Gastroesophageal sphincter (tissue), 3 donors: ENCODE measurements at regions not wholly inside any gene's neighbourhood (a gene's known extent, or its start where the extent isn't known, plus 50 kb on each side); places are given as distances from the start of the nearest gene placed in this dataset.

Experiments
- EP300 ChIP-seq: sonication (generic); formaldehyde crosslinking; IDR thresholded peaks from one replicate; pipeline ENCODE4 v1.6.1; 2017; ENCODE audit warnings: antibody characterized with exemption, mild to moderate bottlenecking
- POLR2A ChIP-seq, 2 donors: fragments of 450-650 bp; IDR thresholded peaks; one replicate each; pipeline ENCODE4 v1.6.1; 2017; ENCODE audit warnings: antibody characterized with exemption in 2 of 2, mild to moderate bottlenecking in 2 of 2, moderate library complexity in 1 of 2
- POLR2AphosphoS5 ChIP-seq: sonication (generic); formaldehyde crosslinking; IDR thresholded peaks from one replicate; pipeline ENCODE4 v1.6.1; 2017; ENCODE audit warnings: antibody characterized with exemption
- TF ChIP-seq, protein P1 (sequence below), 4 experiments: fragments of 200-600 bp in 2 of 4; fragments of 450-650 bp in 2 of 4; sonication (generic) in 1 of 4; IDR thresholded peaks; one replicate each; pipeline ENCODE4 v1.5.1; 2017 to 2019; ENCODE audit warnings: antibody characterized with exemption in 4 of 4, mild to moderate bottlenecking in 2 of 4, moderate library complexity in 2 of 4

DNA sequence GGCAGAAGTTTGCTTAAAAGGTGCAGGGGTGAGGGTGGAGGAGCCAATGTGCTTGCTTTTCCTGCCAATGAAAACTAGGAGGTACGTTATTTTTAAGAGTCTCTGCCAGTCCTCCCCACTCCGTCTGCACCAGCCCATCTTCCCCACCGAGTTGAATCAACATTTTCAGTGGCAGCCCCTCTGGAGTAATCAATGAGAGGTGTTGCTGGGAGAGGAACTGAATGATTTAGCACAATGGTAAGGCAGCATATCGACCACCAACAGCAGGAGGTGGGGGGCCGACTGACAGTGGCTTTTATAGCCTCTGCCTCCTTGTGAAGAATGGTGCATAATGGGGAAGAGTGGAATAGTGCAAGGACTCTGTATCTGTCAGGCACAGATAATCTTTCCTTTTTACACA is 1465.0 kb upstream of the GOT2 start:
- TF ChIP-seq, protein P1, sequence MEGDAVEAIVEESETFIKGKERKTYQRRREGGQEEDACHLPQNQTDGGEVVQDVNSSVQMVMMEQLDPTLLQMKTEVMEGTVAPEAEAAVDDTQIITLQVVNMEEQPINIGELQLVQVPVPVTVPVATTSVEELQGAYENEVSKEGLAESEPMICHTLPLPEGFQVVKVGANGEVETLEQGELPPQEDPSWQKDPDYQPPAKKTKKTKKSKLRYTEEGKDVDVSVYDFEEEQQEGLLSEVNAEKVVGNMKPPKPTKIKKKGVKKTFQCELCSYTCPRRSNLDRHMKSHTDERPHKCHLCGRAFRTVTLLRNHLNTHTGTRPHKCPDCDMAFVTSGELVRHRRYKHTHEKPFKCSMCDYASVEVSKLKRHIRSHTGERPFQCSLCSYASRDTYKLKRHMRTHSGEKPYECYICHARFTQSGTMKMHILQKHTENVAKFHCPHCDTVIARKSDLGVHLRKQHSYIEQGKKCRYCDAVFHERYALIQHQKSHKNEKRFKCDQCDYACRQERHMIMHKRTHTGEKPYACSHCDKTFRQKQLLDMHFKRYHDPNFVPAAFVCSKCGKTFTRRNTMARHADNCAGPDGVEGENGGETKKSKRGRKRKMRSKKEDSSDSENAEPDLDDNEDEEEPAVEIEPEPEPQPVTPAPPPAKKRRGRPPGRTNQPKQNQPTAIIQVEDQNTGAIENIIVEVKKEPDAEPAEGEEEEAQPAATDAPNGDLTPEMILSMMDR (IDR thresholded peaks at IDR 0.05) = no peak
- TF ChIP-seq POLR2AphosphoS5 = no peak
- no peak for TF ChIP-seq POLR2A (IDR thresholded peaks at IDR 0.05)
- no peak for TF ChIP-seq EP300
